Calu3 (cell line): ENCODE measurements at regions not wholly inside any gene's neighbourhood (a gene's known extent, or its start where the extent isn't known, plus 50 kb on each side); places are given as distances from the start of the nearest gene placed in this dataset.

ENCODE experiments used
- BruUV-seq: library from RNA; stranded (reverse); fragments of 400-500 nt; replicated peaks from 2 replicates; lab custom pipeline; 2021; lab: Mats Ljungman, UMichigan
- CTCF ChIA-PET: fragments of 300-600 bp; sonication (Branson Sonifier 250); formaldehyde crosslinking; loops from one replicate; lab custom pipeline; 2022; ENCODE audit warnings: antibody characterized with exemption; lab: Charles Lee
- DNase-seq: peaks from one replicate; pipeline ENCODE4 v3.0.0; 2022
- H3K27ac Mint-ChIP-seq: one replicate; pipeline ENCODE4 v1.8.0; 2022; ENCODE audit warnings: mixed read lengths; ENCODE audit not compliant: unreplicated experiment
- H3K27me3 Mint-ChIP-seq: one replicate; pipeline ENCODE4 v1.8.0; 2022; ENCODE audit warnings: mixed read lengths; ENCODE audit not compliant: unreplicated experiment
- H3K36me3 Mint-ChIP-seq: one replicate; pipeline ENCODE4 v1.8.0; 2022; ENCODE audit warnings: mild to moderate bottlenecking, moderate library complexity, mixed read lengths; ENCODE audit not compliant: insufficient read depth, unreplicated experiment
- H3K4me1 Mint-ChIP-seq: one replicate; pipeline ENCODE4 v1.8.0; 2022; ENCODE audit warnings: mild to moderate bottlenecking, low read depth, mixed read lengths; ENCODE audit not compliant: unreplicated experiment
- H3K4me3 Mint-ChIP-seq: one replicate; pipeline ENCODE4 v1.8.0; 2022; ENCODE audit warnings: mild to moderate bottlenecking, low read depth, moderate library complexity, mixed read lengths; ENCODE audit not compliant: unreplicated experiment
- H3K9me3 Mint-ChIP-seq: one replicate; pipeline ENCODE4 v1.8.0; 2022; ENCODE audit warnings: low read depth, mixed read lengths; ENCODE audit not compliant: unreplicated experiment
- CTCF ChIP-seq: fragments of 200-600 bp; IDR thresholded peaks from one replicate; pipeline ENCODE4 v1.8.0; 2022; ENCODE audit warnings: antibody characterized with exemption; ENCODE audit not compliant: unreplicated experiment
- intact Hi-C: fragments of 100-400 bp; cut with micrococcal nuclease; formaldehyde crosslinking; loops from one replicate; pipeline ENCODE4 v1.10.0; 2022; ENCODE audit not compliant: unreplicated experiment

DNA sequence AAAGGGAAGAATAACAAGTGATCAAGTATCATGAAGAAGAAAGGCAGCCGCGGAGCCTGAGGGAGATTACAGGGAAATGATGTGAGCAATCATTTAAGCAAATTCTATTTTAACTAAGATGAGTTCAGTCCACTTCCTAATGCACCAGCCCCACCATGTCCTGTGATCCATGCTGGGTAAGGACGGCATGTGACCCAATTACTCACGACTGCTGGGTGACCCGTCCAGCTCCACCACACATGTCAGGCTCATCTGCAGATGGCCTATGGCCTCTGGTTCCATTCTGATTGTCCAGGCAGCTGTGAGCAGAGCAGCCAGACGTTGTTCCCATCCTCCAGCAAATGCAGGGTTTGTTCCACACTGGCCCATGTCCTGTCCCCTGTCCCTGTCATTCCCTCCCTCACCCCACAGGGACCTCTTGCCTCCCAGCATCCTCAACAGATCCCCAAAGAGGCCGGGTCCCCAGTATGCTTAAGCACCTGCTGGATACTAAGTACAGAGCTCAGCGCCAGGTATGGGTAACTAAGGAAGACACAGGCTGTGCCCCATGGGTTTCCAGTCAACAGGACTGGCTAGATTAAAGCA, 87.9 kb downstream of the MATN1 start:
- Mint-ChIP-seq H3K4me3 (no peak overlapping the region), H3K4me1 (no peaks in the 10 kb centered on the region), H3K27ac (no peak overlapping the region), H3K27me3 (peaks cover 17% of the 10 kb centered on the region), H3K9me3 (no peaks in the 10 kb centered on the region), H3K36me3 (no peaks in the 10 kb centered on the region)
- no peak for DNase-seq
- BruUV-seq, result no TSS peak
- TF ChIP-seq CTCF, result no peak
- CTCF ChIA-PET, result interaction anchor here (0.5 kb wide), 1 partner anchor 9 kb away, joined by 3 read pairs; no protein-coding TSS in a partner anchor
- intact Hi-C loops, result no loop called here

- DNase-seq, result no peak
- Mint-ChIP-seq H3K27me3 (peaks cover 10% of the 10 kb centered on the region), H3K27ac (no peak overlapping the region), H3K4me3 (no peak overlapping the region), H3K9me3 (no peaks in the 10 kb centered on the region), H3K36me3 (no peaks in the 10 kb centered on the region), H3K4me1 (no peaks in the 10 kb centered on the region)
- CTCF ChIA-PET, result no interaction called here
- no TSS peak for BruUV-seq
- intact Hi-C loops, result no loop called here
- TF ChIP-seq CTCF, result no peak
These were observed 88.9 kb downstream of the MATN1 start for GRCh38 chr1:30634507-30634906.

GRCh38 chr1:30633294-30633693, 90.1 kb downstream of the MATN1 start:
- no TSS peak for BruUV-seq
- DNase-seq, result no peak
- CTCF ChIA-PET, result no interaction called here
- Mint-ChIP-seq H3K27ac (no peak overlapping the region), H3K9me3 (no peaks in the 10 kb centered on the region), H3K4me3 (no peak overlapping the region), H3K27me3 (peaks cover 15% of the 10 kb centered on the region), H3K36me3 (no peaks in the 10 kb centered on the region), H3K4me1 (no peaks in the 10 kb centered on the region)
- intact Hi-C loops, result no loop called here
- no peak for TF ChIP-seq CTCF

DNA sequence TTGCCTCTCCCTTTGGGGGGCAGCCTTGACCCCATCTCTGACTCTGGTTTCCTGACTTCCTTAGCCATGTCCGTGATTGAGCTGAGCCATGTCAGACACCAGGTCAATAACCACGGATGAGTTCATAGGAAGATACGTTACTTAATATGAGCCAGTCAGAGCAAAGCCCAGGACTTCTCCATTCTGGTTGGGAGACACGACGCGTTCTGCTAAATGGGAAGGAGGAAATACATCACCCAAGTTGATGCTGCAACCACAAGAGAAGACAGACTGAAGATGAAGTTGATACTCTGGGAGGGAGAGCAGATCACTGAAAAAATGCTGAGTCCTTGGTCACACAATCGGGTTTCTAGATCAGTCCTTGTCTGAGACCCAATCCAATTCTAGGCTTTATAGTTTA, 90.9 kb downstream of the MATN1 start:
- H3K4me1 Mint-ChIP-seq, result no peaks in the 10 kb centered on the region
- intact Hi-C loops, result no loop called here
- no peak overlapping the region for H3K4me3 Mint-ChIP-seq
- DNase-seq, result no peak
- no peak for TF ChIP-seq CTCF
- H3K9me3 Mint-ChIP-seq, result no peaks in the 10 kb centered on the region
- CTCF ChIA-PET, result no interaction called here
- H3K27ac Mint-ChIP-seq, result no peak overlapping the region
- H3K27me3 Mint-ChIP-seq, result peaks cover 23% of the 10 kb centered on the region
- no peaks in the 10 kb centered on the region for H3K36me3 Mint-ChIP-seq
- no TSS peak for BruUV-seq
